NB4 (cell line): ENCODE measurements at regions not wholly inside any gene's neighbourhood (a gene's known extent, or its start where the extent isn't known, plus 50 kb on each side); places are given as distances from the start of the nearest gene placed in this dataset.

Experiments
- POLR2A ChIP-seq: IDR thresholded peaks from 2 replicates; pipeline ENCODE4 v1.6.1; 2011; ENCODE audit warnings: mild to moderate bottlenecking; ENCODE audit not compliant: insufficient read length; ENCODE audit errors: extremely low read depth
- TF ChIP-seq, protein P1 (sequence below): IDR thresholded peaks from one replicate; pipeline ENCODE4 v1.5.1; 2012; ENCODE audit warnings: low read depth, low read length

DNA sequence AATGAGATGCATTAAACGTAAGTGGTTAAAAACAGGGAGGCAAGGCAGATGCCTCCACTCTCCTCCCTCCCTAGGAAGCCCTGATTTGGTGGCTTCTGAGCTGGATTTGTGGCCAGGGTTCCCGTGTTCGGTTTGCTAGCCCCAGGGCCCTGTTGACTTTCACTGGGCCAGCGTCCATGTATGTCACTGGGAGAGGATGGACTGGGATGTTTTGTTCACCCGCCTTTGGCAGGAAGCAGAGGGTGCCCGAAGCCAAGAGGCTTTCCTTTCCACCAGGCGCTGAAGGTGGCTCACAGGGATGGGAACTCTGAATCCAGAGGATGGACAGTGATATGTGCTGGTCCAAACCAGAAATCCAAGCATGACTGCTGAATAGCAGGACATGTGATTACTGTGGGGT lies 146.6 kb downstream of the CSNK2A3 start:
- TF ChIP-seq, protein P1, sequence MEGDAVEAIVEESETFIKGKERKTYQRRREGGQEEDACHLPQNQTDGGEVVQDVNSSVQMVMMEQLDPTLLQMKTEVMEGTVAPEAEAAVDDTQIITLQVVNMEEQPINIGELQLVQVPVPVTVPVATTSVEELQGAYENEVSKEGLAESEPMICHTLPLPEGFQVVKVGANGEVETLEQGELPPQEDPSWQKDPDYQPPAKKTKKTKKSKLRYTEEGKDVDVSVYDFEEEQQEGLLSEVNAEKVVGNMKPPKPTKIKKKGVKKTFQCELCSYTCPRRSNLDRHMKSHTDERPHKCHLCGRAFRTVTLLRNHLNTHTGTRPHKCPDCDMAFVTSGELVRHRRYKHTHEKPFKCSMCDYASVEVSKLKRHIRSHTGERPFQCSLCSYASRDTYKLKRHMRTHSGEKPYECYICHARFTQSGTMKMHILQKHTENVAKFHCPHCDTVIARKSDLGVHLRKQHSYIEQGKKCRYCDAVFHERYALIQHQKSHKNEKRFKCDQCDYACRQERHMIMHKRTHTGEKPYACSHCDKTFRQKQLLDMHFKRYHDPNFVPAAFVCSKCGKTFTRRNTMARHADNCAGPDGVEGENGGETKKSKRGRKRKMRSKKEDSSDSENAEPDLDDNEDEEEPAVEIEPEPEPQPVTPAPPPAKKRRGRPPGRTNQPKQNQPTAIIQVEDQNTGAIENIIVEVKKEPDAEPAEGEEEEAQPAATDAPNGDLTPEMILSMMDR: no peak
- no peak for TF ChIP-seq POLR2A
